Activated CD4-positive, alpha-beta T cell treated with anti-CD3 and anti-CD28 coated beads for 1 hour (primary cell): ENCODE measurements at regions not wholly inside any gene's neighbourhood (a gene's known extent, or its start where the extent isn't known, plus 50 kb on each side); places are given as distances from the start of the nearest gene placed in this dataset.

ENCODE experiments used
- DNase-seq: peaks from one replicate; pipeline ENCODE4 v3.0.0-alpha.2; 2020

DNA sequence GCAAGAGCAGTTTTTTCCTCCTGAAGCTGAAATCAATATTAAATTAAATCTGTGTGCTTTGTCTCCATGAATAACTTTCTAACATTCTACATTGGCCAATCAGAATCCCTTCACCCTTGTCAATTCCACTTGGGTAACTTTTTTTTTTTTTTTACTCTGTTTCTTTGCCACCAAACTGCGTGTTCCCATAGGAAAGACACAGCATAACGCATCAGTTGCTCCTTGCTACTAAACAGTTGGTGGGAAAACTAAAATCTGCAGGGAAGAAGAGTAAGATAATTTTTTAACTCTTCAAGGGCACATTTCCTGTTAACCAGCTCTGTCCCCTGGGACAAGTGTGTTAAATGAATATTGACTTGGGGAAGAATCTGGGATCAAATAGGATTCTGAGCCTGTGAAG, 113.3 kb upstream of the SERP2 start:
- no peak for DNase-seq

DNA sequence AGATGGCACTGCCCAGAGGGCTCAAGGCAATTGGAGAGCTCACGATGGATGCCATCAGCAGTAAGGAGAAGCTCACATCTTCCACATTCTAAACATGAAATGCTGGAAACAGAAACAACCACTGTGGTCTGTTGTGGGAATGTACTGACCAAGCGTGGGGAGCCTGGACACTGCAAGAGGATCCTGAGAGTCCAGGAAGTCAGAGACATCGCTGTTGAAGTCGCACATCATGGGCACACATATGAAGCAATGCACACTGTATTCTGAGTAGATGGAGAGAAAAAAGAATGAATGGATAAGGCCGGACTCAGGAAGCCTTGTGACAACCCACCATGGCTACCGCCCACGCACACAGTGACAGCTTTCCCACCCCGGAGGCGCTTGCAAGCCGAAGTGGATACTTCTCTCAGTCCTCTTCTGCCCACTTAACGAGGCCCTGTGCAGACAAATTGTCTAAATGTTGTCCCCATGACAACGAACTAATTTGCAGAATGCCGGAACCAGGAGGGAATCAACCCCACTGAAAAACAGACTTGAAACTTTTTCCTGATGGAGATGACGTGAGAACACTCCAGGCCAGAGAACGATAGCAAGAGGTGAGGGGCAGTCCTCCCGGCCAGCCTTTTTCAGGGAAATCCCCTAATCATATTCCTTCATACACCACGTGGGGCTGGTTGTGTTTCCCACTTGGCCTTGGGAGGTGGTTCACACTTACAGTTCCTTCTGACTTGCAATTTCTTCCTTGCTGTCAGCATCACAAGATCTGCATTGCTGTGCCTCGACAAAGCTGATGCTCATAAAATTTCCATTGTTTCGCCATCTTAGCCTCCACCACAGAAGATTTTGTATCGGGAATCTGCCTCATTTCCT, 109.6 kb upstream of the SERP2 start:
- DNase-seq: no peak

DNA sequence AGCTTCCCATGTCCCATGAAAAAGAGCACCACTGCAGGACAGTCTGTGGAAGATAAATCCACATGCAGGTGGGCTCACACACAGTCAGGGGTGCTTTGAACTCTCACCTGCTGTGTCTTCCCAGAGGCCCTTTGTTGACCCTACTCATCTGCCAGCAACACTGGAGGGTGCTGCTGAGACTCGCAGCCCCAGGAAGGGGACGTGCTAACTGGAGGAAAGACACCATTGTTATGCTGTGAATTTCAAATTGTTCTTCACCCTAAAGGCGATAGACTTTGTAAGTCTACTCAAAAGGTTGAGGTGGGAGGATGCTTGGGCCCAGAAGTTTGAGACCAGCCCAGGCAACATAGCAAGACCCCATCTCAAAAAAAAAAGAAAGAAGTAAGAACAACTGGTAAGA, 107.3 kb upstream of the SERP2 start:
- no peak for DNase-seq

DNA sequence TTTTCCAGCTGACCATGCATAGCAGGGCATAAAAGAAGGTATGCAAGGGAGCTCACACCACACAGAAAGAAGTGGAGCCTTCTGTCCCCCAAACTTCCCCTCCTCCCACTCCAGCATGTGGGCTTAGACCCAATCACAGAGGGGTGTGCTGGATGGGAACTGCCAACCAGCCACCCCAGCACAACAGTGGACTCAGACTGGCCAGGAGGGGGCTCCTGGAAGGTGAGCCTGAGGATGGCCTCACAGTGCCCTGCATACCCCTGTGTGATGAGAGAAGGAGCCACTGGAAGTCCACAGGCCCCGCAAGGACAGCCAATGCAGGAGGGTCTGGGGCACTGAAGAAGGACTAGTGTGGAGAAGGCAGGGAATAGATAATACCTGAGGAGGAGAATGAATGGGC, 106.9 kb upstream of the SERP2 start:
- no peak for DNase-seq

DNA sequence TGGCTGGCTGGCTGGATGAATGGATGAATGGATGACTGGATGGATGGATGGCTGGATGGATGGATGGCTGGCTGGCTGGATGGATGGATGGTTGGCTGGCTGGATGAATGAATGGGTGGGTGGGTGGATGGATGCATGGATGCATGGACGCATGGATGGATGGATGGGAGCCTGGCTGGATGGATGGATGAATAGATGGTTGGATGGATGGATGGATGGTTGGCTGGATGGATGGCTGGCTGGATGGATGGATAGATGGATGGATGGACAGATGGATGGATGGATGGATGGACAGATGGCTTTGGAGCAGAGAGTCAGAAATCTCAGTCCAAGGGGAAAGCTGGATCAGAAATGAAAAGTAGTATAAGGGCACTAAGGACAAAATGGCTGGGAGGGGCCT, 106.4 kb upstream of the SERP2 start:
- DNase-seq: no peak

DNA sequence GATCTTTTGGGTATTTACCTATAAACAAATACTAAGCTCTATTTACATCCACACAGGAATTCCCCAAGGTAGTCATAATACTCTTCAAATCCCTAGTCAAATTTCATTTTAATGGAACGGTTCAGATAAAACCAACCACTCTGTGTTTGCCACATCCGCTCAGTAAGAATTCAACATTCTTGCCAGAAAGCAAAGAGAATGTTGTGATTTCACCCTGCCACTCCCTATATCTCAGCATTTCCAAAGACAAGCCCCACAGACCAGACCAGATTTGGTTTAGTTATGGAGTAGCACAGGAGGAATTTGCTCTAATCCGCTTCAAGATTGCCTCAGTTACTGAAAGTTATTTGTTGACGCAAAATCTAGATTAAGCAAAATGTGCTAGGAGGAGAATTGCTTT, 105.6 kb upstream of the SERP2 start:
- DNase-seq: no peak

DNA sequence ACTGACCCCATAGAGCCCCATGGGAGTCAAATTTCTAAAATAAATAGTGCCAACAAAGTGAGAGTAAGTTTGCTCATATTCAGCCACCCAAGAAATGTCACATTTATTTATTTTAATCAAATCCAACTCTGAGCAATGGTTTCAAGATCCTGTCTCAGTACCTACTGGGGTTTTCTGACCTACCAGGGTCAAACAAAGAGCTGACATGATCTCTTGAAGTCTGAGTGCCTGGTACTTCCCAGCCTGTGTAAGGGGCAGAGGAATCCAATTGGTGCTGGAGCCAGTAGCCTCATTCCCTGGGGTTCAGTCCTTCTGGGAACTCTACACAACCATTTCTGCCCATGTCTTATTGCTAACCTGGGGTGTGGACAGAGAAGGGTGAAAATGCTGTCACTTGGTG, 104.6 kb upstream of the SERP2 start:
- no peak for DNase-seq

DNA sequence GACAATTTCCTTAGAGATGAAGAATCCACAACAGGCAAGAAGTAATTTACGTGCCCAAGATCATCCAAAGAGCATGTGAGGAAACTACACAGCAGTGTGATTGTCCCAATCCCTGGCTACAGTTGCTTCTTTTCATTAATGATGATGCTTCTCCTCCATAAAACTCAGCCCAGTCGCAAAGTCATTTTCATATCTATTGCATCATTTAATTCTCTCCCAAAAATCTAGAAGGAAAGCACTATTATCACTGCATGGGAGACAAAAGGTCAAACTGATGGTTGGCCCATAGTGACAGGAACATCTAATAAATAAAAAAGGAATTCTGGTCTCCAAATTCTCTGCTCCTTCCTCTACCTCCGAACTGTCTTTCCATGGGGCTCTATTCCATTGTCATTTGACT, 103.5 kb upstream of the SERP2 start:
- DNase-seq: no peak

DNA sequence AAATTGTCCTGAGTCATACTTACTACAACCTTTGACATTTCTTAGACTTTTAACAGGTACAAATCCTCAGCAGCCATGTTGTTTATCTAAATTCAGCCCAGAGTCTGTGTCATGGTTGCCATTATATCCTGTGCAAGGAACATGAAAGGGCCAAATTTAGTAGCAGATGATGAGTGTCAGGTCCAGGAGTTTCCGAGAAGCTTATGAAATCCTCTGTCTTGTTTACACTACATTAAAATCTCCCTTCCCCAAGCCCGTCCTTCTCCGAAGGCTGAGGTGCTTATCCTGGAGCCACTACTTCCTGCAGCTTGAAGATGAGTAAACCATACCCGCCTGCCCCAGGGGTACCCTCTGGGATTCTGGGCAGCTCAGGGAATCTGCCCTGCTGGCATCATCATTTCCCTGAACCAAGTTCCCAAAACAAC, 102.6 kb upstream of the SERP2 start:
- DNase-seq: no peak

DNA sequence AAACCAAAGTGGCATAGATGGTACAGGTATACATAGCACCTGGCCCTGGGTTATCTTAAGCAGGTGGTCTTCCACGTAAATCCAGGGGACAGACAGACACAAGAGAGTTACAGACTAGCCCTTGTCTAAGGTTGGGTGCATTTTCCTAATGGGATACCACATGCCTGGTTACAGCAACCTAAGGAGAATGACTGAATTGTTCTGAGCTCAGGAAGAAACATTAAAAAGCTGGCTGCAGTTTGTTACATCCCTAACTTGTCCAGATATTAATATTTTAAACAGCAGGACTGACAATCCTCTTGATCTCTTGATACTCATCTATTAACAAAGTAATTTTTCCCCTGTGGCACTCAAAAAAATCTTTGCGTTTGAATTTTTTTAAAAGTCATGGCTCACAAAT, 102.2 kb upstream of the SERP2 start:
- no peak for DNase-seq

DNA sequence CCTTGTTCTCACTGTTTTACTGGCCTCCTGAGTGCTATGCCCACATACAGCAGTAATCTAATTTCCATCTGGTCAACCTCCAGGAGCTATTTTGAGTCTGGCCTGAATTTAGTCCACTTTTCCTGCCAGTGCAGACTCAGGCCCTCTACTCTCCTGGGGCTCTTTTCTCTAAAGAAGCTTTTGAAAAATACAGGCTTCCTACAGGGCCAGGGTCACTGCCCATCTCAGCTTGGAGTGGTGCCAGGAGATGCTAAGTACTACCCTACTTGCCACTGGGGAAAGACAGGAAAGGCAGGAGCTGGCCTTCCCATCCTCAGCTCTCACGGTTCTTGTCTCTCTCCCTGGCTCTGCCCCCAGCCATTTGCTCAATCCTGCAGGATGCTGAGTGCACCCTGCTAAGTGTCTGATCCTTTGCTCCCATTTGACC, 101.7 kb upstream of the SERP2 start:
- no peak for DNase-seq

DNA sequence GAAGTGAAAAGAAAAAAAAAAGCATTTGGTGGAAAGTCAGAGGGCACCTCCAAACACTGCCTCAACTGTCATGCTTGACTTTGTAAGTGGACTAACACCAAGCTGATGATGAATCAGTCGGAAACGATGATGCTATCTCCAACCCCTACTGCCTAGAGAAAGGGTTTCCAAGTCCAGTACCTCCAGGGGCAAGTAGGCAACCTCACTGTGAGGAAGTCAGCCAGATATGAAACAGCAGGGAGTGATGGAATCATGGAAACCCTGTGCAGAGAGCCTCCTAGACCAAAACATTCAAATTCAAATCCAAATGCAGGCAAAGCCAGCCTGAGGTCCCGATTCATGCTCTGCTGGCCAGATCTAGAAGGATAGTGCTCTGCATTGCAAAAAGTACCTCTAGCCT, 100.9 kb upstream of the SERP2 start:
- no peak for DNase-seq

DNA sequence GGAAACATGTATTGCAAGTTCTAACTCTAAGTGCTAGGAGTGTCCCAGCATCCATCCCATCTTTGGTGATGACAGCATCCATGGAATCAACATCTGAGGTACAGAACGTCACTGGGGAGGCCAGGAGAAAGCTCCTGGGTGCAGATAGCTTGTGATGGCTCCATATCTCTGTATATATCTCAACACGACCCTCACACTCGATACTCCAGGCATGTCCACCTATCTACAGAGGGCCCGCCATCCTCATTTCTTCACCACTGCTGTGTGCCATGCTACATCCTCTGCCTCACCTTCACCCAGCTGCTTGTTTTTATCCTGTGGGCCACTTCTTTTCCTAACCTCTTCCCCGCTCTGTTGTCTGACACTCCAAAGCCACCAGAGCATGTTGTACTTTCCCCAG, 100.4 kb upstream of the SERP2 start:
- no peak for DNase-seq

DNA sequence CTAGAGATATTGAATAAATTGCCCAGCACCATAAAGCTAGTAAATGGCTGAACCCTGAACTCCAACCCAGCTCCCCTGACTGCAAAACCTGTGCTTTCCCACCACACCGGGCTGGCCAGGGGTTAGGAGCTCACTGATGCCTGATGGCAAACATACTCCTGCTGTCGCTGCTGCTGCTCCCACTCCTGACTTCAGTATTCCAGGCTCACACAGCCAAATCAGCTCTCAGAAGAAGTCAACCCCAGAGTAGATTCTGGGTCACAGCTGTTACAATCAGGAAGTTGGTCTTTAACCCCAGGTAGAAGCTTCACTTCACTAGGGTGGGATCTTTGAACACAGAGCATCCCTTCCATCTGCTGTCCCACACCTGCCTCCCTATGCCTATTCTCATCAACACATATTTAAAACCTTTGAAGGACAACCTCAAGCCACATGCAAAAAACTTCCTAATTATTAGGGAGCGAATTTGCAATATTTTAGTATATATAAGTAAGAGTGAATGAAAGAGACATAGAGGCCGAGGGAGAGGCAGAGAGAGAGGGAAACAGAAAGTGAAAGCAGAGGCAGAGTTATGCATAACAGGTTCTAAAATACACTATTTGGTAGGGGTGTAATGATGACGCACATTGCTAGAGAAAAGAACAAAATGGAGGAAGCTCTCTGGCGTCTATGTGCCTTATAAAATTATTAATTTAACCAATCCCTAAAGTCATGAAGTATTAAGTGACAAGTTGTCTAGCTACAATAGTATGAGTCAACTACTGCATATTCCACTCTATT, 99.4 kb upstream of the SERP2 start:
- no peak for DNase-seq

DNA sequence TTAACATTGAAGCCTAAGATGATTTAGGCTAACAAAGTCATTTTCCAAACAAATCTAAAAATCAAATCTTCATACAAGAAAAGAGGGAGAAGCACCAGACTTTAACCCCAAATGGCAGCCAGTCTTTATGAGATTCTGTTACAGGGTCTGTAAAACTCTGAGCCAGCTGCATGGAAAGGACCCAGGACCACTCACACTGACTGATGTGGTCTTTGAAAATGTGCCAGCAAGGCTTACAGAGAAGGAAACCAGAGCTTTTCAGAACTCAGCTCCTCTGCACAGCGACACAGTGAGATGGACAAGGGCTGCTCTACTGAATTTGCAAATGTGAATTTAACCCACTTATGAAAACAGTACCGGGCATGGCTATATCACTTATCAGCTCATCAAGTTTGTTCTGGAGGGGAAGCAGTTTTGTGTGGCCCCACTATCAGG, 98.8 kb upstream of the SERP2 start:
- DNase-seq: no peak

DNA sequence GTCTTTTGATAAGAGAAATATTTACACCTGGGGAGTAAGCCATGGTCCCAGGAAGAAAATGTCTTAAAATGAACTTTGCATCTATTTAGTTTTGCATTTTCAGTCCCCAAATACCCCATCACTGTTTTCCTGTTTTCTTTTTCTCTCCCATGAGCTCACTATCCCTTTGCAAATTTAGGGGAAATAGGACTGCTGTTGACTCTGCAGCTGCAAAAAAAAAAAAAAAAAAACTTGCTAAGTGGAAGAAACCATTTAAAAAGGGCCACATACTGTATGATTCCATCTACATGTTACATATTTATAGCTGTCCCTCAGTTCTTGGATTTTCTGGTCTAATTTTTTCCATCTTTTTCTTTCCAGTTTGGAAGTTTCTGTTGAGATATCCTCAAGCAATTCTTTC, 98.2 kb upstream of the SERP2 start:
- no peak for DNase-seq

DNA sequence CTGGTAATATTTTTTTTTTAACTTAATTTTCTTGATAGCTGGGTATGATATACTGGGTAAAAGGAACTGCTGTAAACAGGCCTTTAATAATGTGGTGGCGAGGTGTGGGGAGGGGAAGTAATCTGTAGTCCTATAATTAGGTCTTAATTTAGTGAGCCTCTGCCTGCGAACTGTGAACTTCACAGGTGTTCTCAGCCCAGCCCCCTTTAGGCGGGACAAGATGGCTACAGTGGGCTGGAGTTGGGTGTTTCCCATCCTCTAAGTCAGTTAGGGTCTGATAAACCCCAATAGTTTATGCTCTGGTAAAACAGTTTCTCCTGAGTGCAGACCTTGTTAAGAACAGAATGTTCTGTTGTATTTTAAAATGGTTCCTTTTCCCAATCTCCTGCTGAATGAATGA, 97.6 kb upstream of the SERP2 start:
- no peak for DNase-seq

DNA sequence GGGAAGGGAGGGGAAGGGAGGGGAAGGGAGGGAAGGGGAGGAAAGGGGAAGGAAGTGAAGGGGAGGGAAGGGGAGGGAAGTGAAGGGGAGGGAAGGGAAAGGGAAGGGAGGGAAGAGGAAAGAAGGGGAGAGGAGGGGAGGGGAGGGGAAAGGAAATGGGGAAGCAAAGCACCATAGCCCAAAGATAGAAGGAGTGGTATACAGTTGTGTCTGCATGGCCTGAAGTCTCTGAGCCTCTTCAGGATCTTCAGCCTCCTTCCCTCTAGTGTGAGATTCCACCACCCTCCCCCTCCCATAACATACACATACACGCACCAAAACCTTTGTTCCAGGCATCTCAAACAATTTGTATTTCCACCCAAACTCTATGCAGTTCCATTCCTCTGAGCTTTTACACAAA, 96.2 kb upstream of the SERP2 start:
- DNase-seq: no peak

DNA sequence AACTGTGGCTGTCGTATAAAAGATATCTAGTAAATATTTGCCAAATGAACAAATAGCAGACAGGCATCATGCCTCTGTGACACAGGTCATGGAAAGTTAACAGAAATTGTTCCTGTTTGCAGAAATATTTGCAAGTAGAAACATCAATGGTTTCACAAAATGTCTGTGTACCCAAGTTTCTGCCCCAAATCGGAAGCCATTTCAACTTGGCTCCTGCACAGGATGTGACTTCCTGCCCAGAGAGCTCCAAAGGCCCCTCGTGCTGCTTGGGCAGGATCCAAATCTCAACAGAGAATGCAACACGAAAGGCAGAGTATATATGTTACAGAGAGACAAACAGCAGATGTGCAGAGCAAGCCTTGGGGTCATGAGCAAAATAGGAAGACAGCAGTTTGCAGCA, 95.5 kb upstream of the SERP2 start:
- no peak for DNase-seq

DNA sequence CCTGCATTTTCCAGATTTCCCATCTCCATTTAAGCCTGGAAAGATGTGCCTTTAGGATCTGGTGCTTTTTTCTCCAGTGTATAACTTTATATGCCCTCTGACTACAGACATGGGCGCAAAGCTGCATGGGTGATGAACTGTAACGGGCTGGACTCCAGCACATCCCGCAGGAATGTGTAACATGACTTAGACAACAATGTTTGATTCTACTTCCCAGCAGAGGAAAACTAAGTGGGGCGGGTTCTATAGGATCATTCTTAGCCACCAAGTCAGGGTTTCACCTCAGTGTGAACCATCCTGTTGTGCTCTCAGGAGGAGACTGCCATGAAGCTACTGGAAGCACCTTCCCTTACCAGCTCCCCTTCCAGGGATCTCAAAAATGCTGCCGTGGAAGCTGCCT, 93.2 kb upstream of the SERP2 start:
- DNase-seq: no peak

DNA sequence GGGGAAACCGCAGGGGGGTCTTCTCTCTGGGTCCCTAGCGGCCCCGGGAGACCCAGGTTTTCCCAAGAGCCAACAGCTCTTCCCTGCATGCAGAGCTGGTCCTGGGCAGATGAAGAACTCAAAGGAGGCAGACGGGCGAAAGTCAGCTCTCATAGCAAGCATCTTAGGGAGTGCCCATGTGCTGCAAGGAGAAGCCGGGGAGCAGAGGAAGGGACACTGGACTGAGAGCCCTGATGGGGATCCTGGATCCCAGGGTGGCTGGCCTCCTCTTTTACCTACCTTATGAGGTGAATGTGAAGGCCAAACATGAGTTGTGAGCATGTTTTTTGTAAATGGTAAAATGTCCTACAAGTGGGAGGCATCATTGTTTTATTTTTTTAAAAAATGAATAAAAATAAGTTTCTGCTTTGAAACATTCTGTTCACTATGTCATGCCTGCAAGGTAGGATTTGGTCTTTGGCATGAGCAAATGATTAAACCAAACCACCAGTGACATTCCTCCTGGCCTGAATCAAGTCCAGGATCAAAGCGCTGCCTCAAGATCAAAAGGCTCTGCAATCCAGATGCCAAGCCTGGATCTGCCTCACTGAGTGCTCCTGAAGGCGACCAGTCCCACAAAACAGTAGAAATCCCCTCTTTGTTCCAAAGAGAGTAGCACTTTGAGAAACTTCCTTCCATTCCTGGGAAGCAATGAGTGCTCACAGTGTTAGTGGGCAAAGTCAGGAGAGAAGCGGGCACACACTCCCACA, 92.2 kb upstream of the SERP2 start:
- DNase-seq: no peak

DNA sequence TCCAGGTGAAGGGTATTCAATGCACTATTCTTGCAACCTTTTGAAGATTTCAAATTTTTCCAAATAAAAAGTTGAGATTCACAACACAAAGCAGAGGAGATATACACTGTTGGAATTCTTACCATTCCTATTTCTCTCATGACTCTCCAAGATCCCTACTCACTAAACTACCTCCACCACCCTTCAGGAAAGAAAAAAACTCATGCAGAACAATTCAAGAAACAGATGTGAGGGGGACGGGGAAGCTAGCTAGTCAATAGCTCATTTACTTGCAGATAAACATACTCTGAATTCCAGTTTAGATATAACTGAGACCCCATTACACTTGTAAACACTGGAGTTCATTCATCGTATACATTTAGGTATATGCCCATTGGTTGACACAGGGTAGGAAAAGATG, 90.0 kb upstream of the SERP2 start:
- DNase-seq: no peak

DNA sequence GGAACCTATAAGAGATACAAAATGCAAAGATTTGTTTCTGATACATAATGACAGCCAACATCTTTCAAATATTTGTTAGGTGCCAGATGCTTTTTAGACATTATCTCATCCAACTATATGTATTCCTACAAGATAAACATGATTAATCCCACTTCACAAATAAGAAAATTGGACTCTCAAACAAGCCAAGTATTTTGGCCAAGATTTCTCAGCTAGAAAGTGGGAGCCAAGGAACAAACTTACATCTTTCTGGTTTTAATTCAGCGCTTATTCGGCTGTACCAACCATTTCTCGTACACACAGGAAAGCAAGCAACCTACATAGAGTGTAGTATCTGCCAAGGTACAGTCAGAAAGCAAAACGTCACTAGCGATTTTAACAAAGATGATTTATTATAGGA, 85.7 kb upstream of the SERP2 start:
- DNase-seq: no peak

DNA sequence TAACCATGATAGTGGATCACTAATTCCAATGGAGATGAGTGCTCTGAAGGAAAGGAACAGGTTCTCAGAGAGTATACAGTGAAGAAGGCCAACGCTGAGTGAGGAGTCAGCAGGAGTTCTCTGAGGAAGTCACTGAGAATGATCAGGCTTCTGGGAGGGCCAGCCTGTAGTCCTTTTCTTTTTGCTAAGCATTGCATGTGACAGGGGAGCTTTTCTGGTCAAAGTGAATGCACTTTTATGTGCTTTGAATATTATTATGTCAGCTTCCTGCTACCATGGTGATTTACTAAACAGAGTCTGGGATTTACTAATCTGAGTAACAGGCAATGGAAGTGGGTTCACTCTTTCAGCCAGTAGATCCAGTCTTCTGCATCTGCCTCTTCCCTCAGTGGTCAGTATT, 81.1 kb upstream of the SERP2 start:
- DNase-seq: no peak
